HFF-Myc (cell line): ENCODE measurements at regions not wholly inside any gene's neighbourhood (a gene's known extent, or its start where the extent isn't known, plus 50 kb on each side); places are given as distances from the start of the nearest gene placed in this dataset.

ENCODE experiments used
- DNase-seq: peaks from one replicate; pipeline ENCODE4 v3.0.0-alpha.2; 2011; ENCODE audit warnings: low read depth; ENCODE audit errors: extremely low read depth
- H3K4me3 ChIP-seq: replicated peaks from 2 replicates; pipeline ENCODE4 v1.5.1; 2011; ENCODE audit warnings: low read depth, mild to moderate bottlenecking, control low read depth, low read length
- TF ChIP-seq, protein P1 (sequence below): IDR thresholded peaks from 2 replicates; pipeline ENCODE4 v1.5.1; 2012; ENCODE audit warnings: mild to moderate bottlenecking, low read depth, low read length, control low read depth; ENCODE audit errors: missing control alignments

GRCh38 chr7:52909935-52910334 is 125.5 kb upstream of the POM121L12 start:
- TF ChIP-seq, protein P1, sequence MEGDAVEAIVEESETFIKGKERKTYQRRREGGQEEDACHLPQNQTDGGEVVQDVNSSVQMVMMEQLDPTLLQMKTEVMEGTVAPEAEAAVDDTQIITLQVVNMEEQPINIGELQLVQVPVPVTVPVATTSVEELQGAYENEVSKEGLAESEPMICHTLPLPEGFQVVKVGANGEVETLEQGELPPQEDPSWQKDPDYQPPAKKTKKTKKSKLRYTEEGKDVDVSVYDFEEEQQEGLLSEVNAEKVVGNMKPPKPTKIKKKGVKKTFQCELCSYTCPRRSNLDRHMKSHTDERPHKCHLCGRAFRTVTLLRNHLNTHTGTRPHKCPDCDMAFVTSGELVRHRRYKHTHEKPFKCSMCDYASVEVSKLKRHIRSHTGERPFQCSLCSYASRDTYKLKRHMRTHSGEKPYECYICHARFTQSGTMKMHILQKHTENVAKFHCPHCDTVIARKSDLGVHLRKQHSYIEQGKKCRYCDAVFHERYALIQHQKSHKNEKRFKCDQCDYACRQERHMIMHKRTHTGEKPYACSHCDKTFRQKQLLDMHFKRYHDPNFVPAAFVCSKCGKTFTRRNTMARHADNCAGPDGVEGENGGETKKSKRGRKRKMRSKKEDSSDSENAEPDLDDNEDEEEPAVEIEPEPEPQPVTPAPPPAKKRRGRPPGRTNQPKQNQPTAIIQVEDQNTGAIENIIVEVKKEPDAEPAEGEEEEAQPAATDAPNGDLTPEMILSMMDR: no peak
- DNase-seq: no peak
- H3K4me3 ChIP-seq: no peak overlapping the region

- TF ChIP-seq, protein P1: no peak
- H3K4me3 ChIP-seq: no peak overlapping the region
- no peak for DNase-seq
These were observed 126.3 kb upstream of the POM121L12 start for GRCh38 chr7:52909131-52909530.

- TF ChIP-seq, protein P1: no peak
- DNase-seq: no peak
These were observed 137.7 kb upstream of the POM121L12 start for GRCh38 chr7:52897713-52898112.

GRCh38 chr7:52897288-52897687 is 138.1 kb upstream of the POM121L12 start:
- TF ChIP-seq, protein P1: no peak
- H3K4me3 ChIP-seq: no peak overlapping the region
- DNase-seq: no peak

More at GRCh38 chr7:52897713-52898112, 137.7 kb upstream of the POM121L12 start:
- H3K4me3 ChIP-seq: no peak overlapping the region

GRCh38 chr7:52877240-52877639 is 158.2 kb upstream of the POM121L12 start:
- TF ChIP-seq, protein P1: no peak
- DNase-seq: no peak
- H3K4me3 ChIP-seq: no peak overlapping the region

DNA sequence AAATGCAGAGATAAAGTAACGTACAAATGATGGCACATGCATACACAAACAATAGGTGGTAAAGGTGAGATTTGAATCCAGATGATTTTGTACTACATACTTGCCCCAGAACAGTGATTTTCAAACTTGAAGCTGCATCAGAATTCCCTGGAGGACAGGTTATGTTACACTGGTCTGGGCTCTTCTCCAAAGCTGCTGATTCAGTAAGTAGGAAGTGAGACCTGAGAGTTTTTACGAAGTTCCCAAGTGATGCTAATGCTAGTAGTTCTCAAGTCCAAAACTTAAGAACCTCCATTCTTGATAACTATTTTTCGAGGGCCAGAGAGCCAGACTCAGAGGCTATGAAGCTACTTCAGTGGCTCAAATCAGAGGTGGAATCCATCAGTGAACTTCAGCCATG is 159.0 kb upstream of the POM121L12 start:
- no peak for DNase-seq
- H3K4me3 ChIP-seq: no peak overlapping the region
- TF ChIP-seq, protein P1: no peak

GRCh38 chr7:52863652-52864051 is 171.8 kb upstream of the POM121L12 start:
- H3K4me3 ChIP-seq: no peak overlapping the region
- TF ChIP-seq, protein P1: no peak

More at GRCh38 chr7:52863652-52864051, 171.8 kb upstream of the POM121L12 start:
- DNase-seq: no peak
